HCT116 (cell line): ENCODE measurements at regions not wholly inside any gene's neighbourhood (a gene's known extent, or its start where the extent isn't known, plus 50 kb on each side); places are given as distances from the start of the nearest gene placed in this dataset.
A peak's percentile ranks its signal among the peaks of the same experiment; 100 is the strongest.

Experiments used
- ATAC-seq: fragments of 200-7000 bp; cut with Tn5 transposase; 2 replicates; pipeline ENCODE4 v1.9.1; 2020; ENCODE audit warnings: mild to moderate bottlenecking, moderate library complexity
- BruUV-seq: library from RNA; stranded (reverse); fragments of 400-500 nt; replicated peaks from 2 replicates; lab custom pipeline; 2021; lab: Mats Ljungman, UMichigan
- CTCF ChIA-PET: fragments of 300-600 bp; sonication (Branson Sonifier 250); formaldehyde crosslinking; loops from one replicate; lab custom pipeline; 2021; ENCODE audit warnings: antibody characterized with exemption; lab: Charles Lee
- POLR2A ChIA-PET: fragments of 300-600, 350-600 bp; sonication (Branson Sonifier 250); formaldehyde crosslinking; loops from one replicate; lab custom pipeline; 2021; ENCODE audit warnings: antibody characterized with exemption; lab: Charles Lee
- RAD21 ChIA-PET, 2 experiments: fragments of 300-600 bp; sonication (Branson Sonifier 250); formaldehyde crosslinking; loops; one replicate each; lab custom pipeline; 2023; ENCODE audit warnings: low total read pairs in 2 of 2; ENCODE audit not compliant: uncharacterized antibody in 2 of 2, unreplicated experiment in 2 of 2, low non-redundant PET in 1 of 2; lab: Charles Lee
- DNase-seq: peaks from one replicate; pipeline ENCODE4 v3.0.0-alpha.2; 2010; ENCODE audit warnings: low read depth, low spot score
- H2AFZ ChIP-seq: fragments of 200-600 bp; shearing (Covaris generic), sonication (generic); 2 replicates; pipeline ENCODE4 v1.6.1; 2017; ENCODE audit warnings: low read depth, mixed run types, mixed read lengths, antibody characterized with exemption, low read length; ENCODE audit not compliant: poor library complexity, severe bottlenecking
- H3K27ac ChIP-seq: 2 replicates; pipeline ENCODE4 v1.5.1; 2012; ENCODE audit warnings: low read depth, low read length
- H3K27me3 ChIP-seq: fragments of 200-600 bp; sonication (generic); 2 replicates; pipeline ENCODE4 v1.6.1; 2016; ENCODE audit warnings: mixed run types, low read length, mixed read lengths; ENCODE audit not compliant: insufficient read depth
- H3K36me3 ChIP-seq, 2 experiments: fragments of 200-500 bp in 1 of 2; fragments of 200-600 bp in 1 of 2; sonication (Bioruptor generic) in 1 of 2; sonication (generic) in 1 of 2; 2 replicates each; pipeline versions ENCODE4 v1.5.1 to v1.6.1; 2014 to 2016; ENCODE audit warnings: low read length in 2 of 2, inconsistent platforms in 1 of 2, mixed read lengths in 1 of 2, mixed run types in 1 of 2; ENCODE audit not compliant: insufficient read depth in 2 of 2, control insufficient read depth in 1 of 2
- H3K4me1 ChIP-seq, 2 experiments: fragments of 200-600 bp in 1 of 2; sonication (generic) in 1 of 2; 2 replicates each; pipeline versions ENCODE4 v1.5.1 to v1.6.1; 2012 to 2017; ENCODE audit warnings: low read length in 2 of 2, inconsistent platforms in 1 of 2, mild to moderate bottlenecking in 1 of 2, mixed read lengths in 1 of 2, mixed run types in 1 of 2, moderate library complexity in 1 of 2; ENCODE audit not compliant: insufficient read depth in 2 of 2, control insufficient read depth in 1 of 2
- H3K4me2 ChIP-seq: fragments of 200-600 bp; sonication (generic); 2 replicates; pipeline ENCODE4 v1.6.1; 2017; ENCODE audit warnings: mixed run types, low read length, mixed read lengths
- H3K4me3 ChIP-seq, 2 experiments: fragments of 200-600 bp in 1 of 2; sonication (generic) in 1 of 2; replicated peaks in 1 of 2; 2 replicates each; pipeline ENCODE4 v1.5.1; 2011 to 2016; ENCODE audit warnings: low read length in 2 of 2, control low read depth in 1 of 2, low read depth in 1 of 2, mild to moderate bottlenecking in 1 of 2, mixed read lengths in 1 of 2, mixed run types in 1 of 2
- H3K79me2 ChIP-seq: fragments of 200-600 bp; sonication (generic); 2 replicates; pipeline ENCODE4 v1.6.1; 2017; ENCODE audit warnings: mild to moderate bottlenecking, mixed run types, low read length, moderate library complexity, mixed read lengths; ENCODE audit not compliant: insufficient read depth
- H3K9ac ChIP-seq: fragments of 200-600 bp; sonication (generic); 2 replicates; pipeline ENCODE4 v1.6.1; 2016; ENCODE audit warnings: low read length, mixed read lengths
- H3K9me2 ChIP-seq: fragments of 200-600 bp; sonication (generic), shearing (Covaris generic); 2 replicates; pipeline ENCODE4 v1.6.1; 2017; ENCODE audit warnings: mixed run types, mild to moderate bottlenecking, moderate library complexity; ENCODE audit not compliant: insufficient read depth
- H3K9me3 ChIP-seq, 2 experiments: fragments of 200-500 bp in 1 of 2; fragments of 200-600 bp in 1 of 2; sonication (Bioruptor generic) in 1 of 2; sonication (generic) in 1 of 2; 2 replicates each; pipeline ENCODE4 v1.6.1; 2014 to 2017; ENCODE audit warnings: low read length in 2 of 2, mixed read lengths in 2 of 2, inconsistent platforms in 1 of 2, low read depth in 1 of 2, mild to moderate bottlenecking in 1 of 2, mixed run types in 1 of 2, moderate library complexity in 1 of 2; ENCODE audit not compliant: control insufficient read depth in 1 of 2, insufficient read depth in 1 of 2
- H4K20me1 ChIP-seq: fragments of 200-600 bp; sonication (generic), shearing (Covaris generic); 2 replicates; pipeline ENCODE4 v1.6.1; 2017; ENCODE audit warnings: mixed run types, mild to moderate bottlenecking, moderate library complexity; ENCODE audit not compliant: insufficient read depth
- CEBPB ChIP-seq: IDR thresholded peaks from 2 replicates; pipeline ENCODE4 v1.6.1; 2012; ENCODE audit warnings: low read depth
- JUND ChIP-seq: IDR thresholded peaks from 2 replicates; pipeline ENCODE4 v1.6.1; 2012
- POLR2A ChIP-seq: IDR thresholded peaks from 2 replicates; pipeline ENCODE4 v1.7.0; 2011; ENCODE audit warnings: borderline replicate concordance; ENCODE audit not compliant: insufficient read depth, insufficient read length; ENCODE audit errors: extremely low read depth
- SP1 ChIP-seq: IDR thresholded peaks from 2 replicates; pipeline ENCODE4 v1.6.1; 2012; ENCODE audit warnings: low read depth
- TCF7L2 ChIP-seq: IDR thresholded peaks from 2 replicates; pipeline ENCODE4 v1.7.0; 2011; ENCODE audit warnings: borderline replicate concordance, inconsistent platforms; ENCODE audit not compliant: insufficient read depth, insufficient read length; ENCODE audit errors: extremely low read depth
- YY1 ChIP-seq: IDR thresholded peaks from 2 replicates; pipeline ENCODE4 v1.6.1; 2011; ENCODE audit warnings: low read length, low read depth, moderate library complexity, mild to moderate bottlenecking; ENCODE audit not compliant: insufficient replicate concordance; ENCODE audit errors: extremely low read depth
- ZFX ChIP-seq: fragments of 450-650 bp; IDR thresholded peaks from 2 replicates; pipeline ENCODE4 v1.6.1; 2017
- intact Hi-C: fragments of 100-400 bp; cut with micrococcal nuclease; formaldehyde crosslinking; loops from 2 replicates; pipeline ENCODE4 v1.10.0; 2022
- TF ChIP-seq, protein P1 (sequence below), 3 experiments: fragments of 200-600 bp in 1 of 3; sonication (generic) in 1 of 3; IDR thresholded peaks in 2 of 3; conservative IDR thresholded peaks in 1 of 3; 2 replicates each; pipeline ENCODE4 v1.5.1; 2012 to 2017; ENCODE audit warnings: low read depth in 2 of 3, low read length in 2 of 3, antibody characterized with exemption in 1 of 3, borderline replicate concordance in 1 of 3, control low read depth in 1 of 3, mild to moderate bottlenecking in 1 of 3, mixed read lengths in 1 of 3, mixed run types in 1 of 3, moderate library complexity in 1 of 3; ENCODE audit not compliant: insufficient read depth in 1 of 3
- TF ChIP-seq, protein P2 (sequence below): IDR thresholded peaks from 2 replicates; pipeline ENCODE4 v1.6.1; 2011; ENCODE audit warnings: mild to moderate bottlenecking, low read length, moderate library complexity; ENCODE audit not compliant: insufficient replicate concordance; ENCODE audit errors: extremely low read depth

DNA sequence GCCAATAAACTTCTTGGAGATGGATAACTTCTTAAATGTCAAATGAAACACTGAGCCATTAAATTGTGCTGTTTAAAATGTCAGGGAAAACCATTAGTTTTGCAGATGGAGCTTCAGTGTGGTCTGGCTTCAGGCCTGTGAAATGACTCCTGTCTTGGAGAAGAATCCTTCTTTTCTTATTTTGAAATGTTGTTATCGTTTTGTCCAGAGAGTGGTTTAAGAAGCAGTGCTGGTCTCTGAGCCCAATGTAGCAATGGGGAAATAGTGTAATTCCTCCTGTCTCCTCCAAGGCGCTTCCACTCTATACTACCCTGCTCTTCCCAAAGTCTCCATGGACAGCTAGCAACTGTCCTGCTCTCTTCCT, 177.6 kb downstream of the REEP3 start:
- no TSS peak for BruUV-seq
- CTCF ChIA-PET, result interaction anchor here (0.6 to 1.2 kb wide), 2 partner anchors 21 to 538 kb away, joined by 3 to 4 read pairs; no protein-coding TSS in a partner anchor
- Histone ChIP-seq H3K27ac (peak overlapping the region; percentile 77), H4K20me1 (no peaks in the 10 kb centered on the region), H3K9ac (no peak overlapping the region), H3K4me1 (peaks cover 51 to 80% of the 10 kb centered on the region in 2 experiments), H3K36me3 (no peaks in the 10 kb centered on the region), H3K9me2 (no peaks in the 10 kb centered on the region), H3K4me2 (peak overlapping the region; percentile 68; the same call in 1 of the 2 replicates), H2AFZ (peak overlapping the region; percentile 90), H3K4me3 (no peak overlapping the region), H3K79me2 (no peaks in the 10 kb centered on the region), H3K27me3 (no peaks in the 10 kb centered on the region), H3K9me3 (no peaks in the 10 kb centered on the region)
- intact Hi-C loops, result no loop called here
- TF ChIP-seq ZFX, result peak; percentile 7; the same call in 1 of the 2 replicates
- TF ChIP-seq CEBPB, result no peak
- POLR2A ChIA-PET, result interaction anchor here (2.3 kb wide), 1 partner anchor 13 kb away, joined by 10 read pairs; no protein-coding TSS in a partner anchor
- ATAC-seq, result peak; percentile 45
- RAD21 ChIA-PET, result no interaction called here
- DNase-seq, result no peak

DNA sequence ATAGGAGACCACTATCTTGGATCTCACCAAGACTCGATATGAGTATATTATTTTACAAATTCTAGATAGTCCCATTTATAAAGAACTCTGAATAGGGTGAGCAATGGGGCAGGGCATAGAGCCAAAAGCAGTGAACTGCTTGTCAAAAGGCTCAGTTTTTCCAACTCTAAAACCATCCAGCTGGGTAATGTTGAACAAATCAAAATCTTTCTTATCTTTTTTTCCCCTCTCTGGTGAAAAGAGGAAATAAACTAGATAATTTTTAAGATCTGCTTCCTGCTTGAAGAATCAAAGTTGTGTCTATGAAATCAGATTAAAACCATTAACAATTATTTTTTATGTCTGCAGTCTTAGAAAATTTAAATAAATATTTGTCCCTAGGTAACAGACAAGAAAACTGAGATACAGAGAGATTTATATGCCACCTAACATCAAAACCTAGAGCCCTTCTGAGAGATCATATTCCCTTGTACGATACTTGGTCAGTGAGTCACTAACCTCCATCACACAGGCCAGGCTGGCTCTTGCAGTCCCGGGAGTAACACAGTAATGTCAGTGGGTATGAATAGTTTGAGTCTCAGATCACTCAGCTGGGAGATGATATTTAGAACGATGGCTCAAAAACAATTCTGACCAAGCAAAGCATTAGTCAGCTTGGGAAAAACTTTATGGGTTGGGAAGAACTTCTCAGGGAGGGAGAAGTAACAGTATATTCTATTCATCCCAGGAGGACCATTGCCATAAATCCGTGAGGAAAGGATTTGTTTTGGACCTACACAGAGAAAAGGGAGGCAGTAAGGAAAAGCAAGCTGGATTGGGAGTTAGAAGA, 178.8 kb downstream of the REEP3 start:
- H2AFZ ChIP-seq, result peak overlapping the region; percentile 90
- H3K27ac ChIP-seq, result peak overlapping the region; percentile 77
- RAD21 ChIA-PET, result no interaction called here
- peak overlapping the region; percentile 25 for H3K9ac ChIP-seq
- no peaks in the 10 kb centered on the region for H3K27me3 ChIP-seq
- BruUV-seq, result TSS peak; percentile 62
- H3K4me3 ChIP-seq, result peak overlapping the region in 1 of 2 experiments; percentile 27; a peak in 2 of 4 replicates
- DNase-seq (peak; percentile 85), ATAC-seq (peak; percentile 90)
- no peaks in the 10 kb centered on the region for H3K9me3 ChIP-seq
- no peaks in the 10 kb centered on the region for H4K20me1 ChIP-seq
- H3K36me3 ChIP-seq, result no peaks in the 10 kb centered on the region
- CTCF ChIA-PET, result interaction anchor here (0.6 to 1.2 kb wide), 3 partner anchors 20 to 533 kb away, joined by 3 to 4 read pairs (median 3); no protein-coding TSS in a partner anchor
- intact Hi-C loops, result no loop called here
- peaks cover 64 to 92% of the 10 kb centered on the region in 2 experiments for H3K4me1 ChIP-seq
- H3K4me2 ChIP-seq, result peak overlapping the region; percentile 68
- H3K9me2 ChIP-seq, result no peaks in the 10 kb centered on the region
- POLR2A ChIA-PET, result interaction anchor here (0.6 to 2.3 kb wide), 5 partner anchors 12 to 21 kb away, joined by 3 to 10 read pairs (median 3); no protein-coding TSS in a partner anchor
- no peaks in the 10 kb centered on the region for H3K79me2 ChIP-seq
- TF ChIP-seq, protein P1, sequence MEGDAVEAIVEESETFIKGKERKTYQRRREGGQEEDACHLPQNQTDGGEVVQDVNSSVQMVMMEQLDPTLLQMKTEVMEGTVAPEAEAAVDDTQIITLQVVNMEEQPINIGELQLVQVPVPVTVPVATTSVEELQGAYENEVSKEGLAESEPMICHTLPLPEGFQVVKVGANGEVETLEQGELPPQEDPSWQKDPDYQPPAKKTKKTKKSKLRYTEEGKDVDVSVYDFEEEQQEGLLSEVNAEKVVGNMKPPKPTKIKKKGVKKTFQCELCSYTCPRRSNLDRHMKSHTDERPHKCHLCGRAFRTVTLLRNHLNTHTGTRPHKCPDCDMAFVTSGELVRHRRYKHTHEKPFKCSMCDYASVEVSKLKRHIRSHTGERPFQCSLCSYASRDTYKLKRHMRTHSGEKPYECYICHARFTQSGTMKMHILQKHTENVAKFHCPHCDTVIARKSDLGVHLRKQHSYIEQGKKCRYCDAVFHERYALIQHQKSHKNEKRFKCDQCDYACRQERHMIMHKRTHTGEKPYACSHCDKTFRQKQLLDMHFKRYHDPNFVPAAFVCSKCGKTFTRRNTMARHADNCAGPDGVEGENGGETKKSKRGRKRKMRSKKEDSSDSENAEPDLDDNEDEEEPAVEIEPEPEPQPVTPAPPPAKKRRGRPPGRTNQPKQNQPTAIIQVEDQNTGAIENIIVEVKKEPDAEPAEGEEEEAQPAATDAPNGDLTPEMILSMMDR (IDR thresholded peaks at IDR 0.05 in 2 of 3, conservative IDR thresholded peaks at IDR 0.05 in 1 of 3; ENCODE audit: borderline replicate concordance in 1 of 3, insufficient read depth in 1 of 3, low read depth in 2 of 3, low read length in 2 of 3), result no peak
- TF ChIP-seq YY1 (peak; percentile 45), TCF7L2 (no peak), JUND (peak; percentile 88), POLR2A (no peak), SP1 (peak; percentile 74)
- TF ChIP-seq, protein P2, sequence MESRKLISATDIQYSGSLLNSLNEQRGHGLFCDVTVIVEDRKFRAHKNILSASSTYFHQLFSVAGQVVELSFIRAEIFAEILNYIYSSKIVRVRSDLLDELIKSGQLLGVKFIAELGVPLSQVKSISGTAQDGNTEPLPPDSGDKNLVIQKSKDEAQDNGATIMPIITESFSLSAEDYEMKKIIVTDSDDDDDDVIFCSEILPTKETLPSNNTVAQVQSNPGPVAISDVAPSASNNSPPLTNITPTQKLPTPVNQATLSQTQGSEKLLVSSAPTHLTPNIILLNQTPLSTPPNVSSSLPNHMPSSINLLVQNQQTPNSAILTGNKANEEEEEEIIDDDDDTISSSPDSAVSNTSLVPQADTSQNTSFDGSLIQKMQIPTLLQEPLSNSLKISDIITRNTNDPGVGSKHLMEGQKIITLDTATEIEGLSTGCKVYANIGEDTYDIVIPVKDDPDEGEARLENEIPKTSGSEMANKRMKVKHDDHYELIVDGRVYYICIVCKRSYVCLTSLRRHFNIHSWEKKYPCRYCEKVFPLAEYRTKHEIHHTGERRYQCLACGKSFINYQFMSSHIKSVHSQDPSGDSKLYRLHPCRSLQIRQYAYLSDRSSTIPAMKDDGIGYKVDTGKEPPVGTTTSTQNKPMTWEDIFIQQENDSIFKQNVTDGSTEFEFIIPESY, result peak; percentile 20
